ENCODE measurements at regions not wholly inside any gene's neighbourhood (a gene's known extent, or its start where the extent isn't known, plus 50 kb on each side); places are given as distances from the start of the nearest gene placed in this dataset.

- TF ChIP-seq EZH2phosphoT487 (IDR thresholded peaks at IDR 0.05; ENCODE audit: borderline replicate concordance, low read length) (no peak), EZH2 (IDR thresholded peaks at IDR 0.05; ENCODE audit: low read length, unreplicated experiment) (no peak), CTCF (conservative IDR thresholded peaks at IDR 0.05; ENCODE audit: low read depth, low read length) (no peak)
- Histone ChIP-seq H3K9me2 (replicated peaks; ENCODE audit: low read length) (no peaks in the 10 kb centered on the region), H3K27ac (ENCODE audit: low read length) (peak overlapping the region; percentile 68), H3K4me1 (ENCODE audit: insufficient read depth, low read length) (peaks cover 35% of the 10 kb centered on the region), H4K20me1 (ENCODE audit: low read length) (no peaks in the 10 kb centered on the region), H3K9me3 (ENCODE audit: low read length) (no peaks in the 10 kb centered on the region), H3K27me3 (ENCODE audit: low read length) (no peaks in the 10 kb centered on the region), H2AFZ (ENCODE audit: low read length) (peak overlapping the region; percentile 36), H3F3A (ENCODE audit: low read length, unreplicated experiment) (no peaks in the 10 kb centered on the region), H3K36me3 (ENCODE audit: low read depth, low read length) (no peaks in the 10 kb centered on the region), H3K79me2 (ENCODE audit: low read length) (no peaks in the 10 kb centered on the region), H3K9ac (ENCODE audit: low read length) (no peak overlapping the region; the same call in 1 of the 2 replicates), H3K4me2 (ENCODE audit: low read length) (peak overlapping the region; percentile 71), H3K4me3 (ENCODE audit: low read length) (peak overlapping the region; percentile 34)
- BruUV-seq (replicated peaks), result no TSS peak
- intact Hi-C loops (cut with micrococcal nuclease), result loop anchor here (10.0 kb wide), 1 partner anchor 386 kb away; no protein-coding TSS in a partner anchor
- ATAC-seq, result peak; percentile 91
- ChIA-PET CTCF (no interaction called here), POLR2A (ENCODE audit: unreplicated experiment) (interaction anchor here (0.7 kb wide), 1 partner anchor 514 kb away, joined by 5 read pairs; no protein-coding TSS in a partner anchor)
- DNase-seq, result peak; percentile 89
These were observed 112.5 kb upstream of the SOX9 start for GRCh38 chr17:72008236-72008876.

- H3K4me3 ChIP-seq (ENCODE audit: low read length), result no peak overlapping the region
- no peaks in the 10 kb centered on the region for H3K36me3 ChIP-seq (ENCODE audit: low read depth, low read length)
- POLR2A ChIA-PET (ENCODE audit: unreplicated experiment), result no interaction called here
- H3K9ac ChIP-seq (ENCODE audit: low read length), result no peak overlapping the region
- no peaks in the 10 kb centered on the region for H3K9me3 ChIP-seq (ENCODE audit: low read length)
- BruUV-seq (replicated peaks), result no TSS peak
- H3K4me2 ChIP-seq (ENCODE audit: low read length), result no peak overlapping the region
- no peaks in the 10 kb centered on the region for H4K20me1 ChIP-seq (ENCODE audit: low read length)
- no peaks in the 10 kb centered on the region for H3K27me3 ChIP-seq (ENCODE audit: low read length)
- DNase-seq (peak; percentile 8), ATAC-seq (no peak)
- H3K79me2 ChIP-seq (ENCODE audit: low read length), result no peaks in the 10 kb centered on the region
- no peak for TF ChIP-seq CTCF (conservative IDR thresholded peaks at IDR 0.05; ENCODE audit: low read depth, low read length)
- TF ChIP-seq EZH2 (IDR thresholded peaks at IDR 0.05; ENCODE audit: low read length, unreplicated experiment), result no peak
- no peak for TF ChIP-seq EZH2phosphoT487 (IDR thresholded peaks at IDR 0.05; ENCODE audit: borderline replicate concordance, low read length)
- no peaks in the 10 kb centered on the region for H3K9me2 ChIP-seq (replicated peaks; ENCODE audit: low read length)
- peaks cover 22% of the 10 kb centered on the region for H3K4me1 ChIP-seq (ENCODE audit: insufficient read depth, low read length)
- no peak overlapping the region for H2AFZ ChIP-seq (ENCODE audit: low read length)
- H3F3A ChIP-seq (ENCODE audit: low read length, unreplicated experiment), result no peaks in the 10 kb centered on the region
- intact Hi-C loops (cut with micrococcal nuclease), result no loop called here
- CTCF ChIA-PET, result no interaction called here
- no peak overlapping the region for H3K27ac ChIP-seq (ENCODE audit: low read length)
These were observed 109.3 kb upstream of the SOX9 start for GRCh38 chr17:72011561-72011960.

- no peak overlapping the region for H2AFZ ChIP-seq (ENCODE audit: low read length)
- H3F3A ChIP-seq (ENCODE audit: low read length, unreplicated experiment), result no peaks in the 10 kb centered on the region
- CTCF ChIA-PET, result no interaction called here
- intact Hi-C loops (cut with micrococcal nuclease), result no loop called here
- BruUV-seq (replicated peaks), result no TSS peak
- no peaks in the 10 kb centered on the region for H3K4me1 ChIP-seq (ENCODE audit: insufficient read depth, low read length)
- no peaks in the 10 kb centered on the region for H3K9me2 ChIP-seq (replicated peaks; ENCODE audit: low read length)
- H3K4me2 ChIP-seq (ENCODE audit: low read length), result no peak overlapping the region
- no peak for ATAC-seq
- no peak overlapping the region for H3K4me3 ChIP-seq (ENCODE audit: low read length)
- H3K79me2 ChIP-seq (ENCODE audit: low read length), result no peaks in the 10 kb centered on the region
- H3K9ac ChIP-seq (ENCODE audit: low read length), result no peak overlapping the region
- POLR2A ChIA-PET (ENCODE audit: unreplicated experiment), result no interaction called here
- H3K36me3 ChIP-seq (ENCODE audit: low read depth, low read length), result no peaks in the 10 kb centered on the region
- H3K27ac ChIP-seq (ENCODE audit: low read length), result no peak overlapping the region
- no peaks in the 10 kb centered on the region for H3K9me3 ChIP-seq (ENCODE audit: low read length)
- TF ChIP-seq CTCF (conservative IDR thresholded peaks at IDR 0.05; ENCODE audit: low read depth, low read length) (no peak), EZH2 (IDR thresholded peaks at IDR 0.05; ENCODE audit: low read length, unreplicated experiment) (no peak), EZH2phosphoT487 (IDR thresholded peaks at IDR 0.05; ENCODE audit: borderline replicate concordance, low read length) (no peak)
- no peaks in the 10 kb centered on the region for H4K20me1 ChIP-seq (ENCODE audit: low read length)
- H3K27me3 ChIP-seq (ENCODE audit: low read length), result no peaks in the 10 kb centered on the region
- no peak for DNase-seq
These were observed 99.3 kb upstream of the SOX9 start for GRCh38 chr17:72021417-72022041.
